Right ventricle myocardium superior (tissue), 1 donor: ENCODE measurements at regions not wholly inside any gene's neighbourhood (a gene's known extent, or its start where the extent isn't known, plus 50 kb on each side); places are given as distances from the start of the nearest gene placed in this dataset.

ENCODE experiments used
- ATAC-seq: fragments of 200-7000 bp; cut with Tn5 transposase; one replicate; pipeline ENCODE4 v1.9.1; 2020; ENCODE audit warnings: mild to moderate bottlenecking; ENCODE audit not compliant: poor library complexity
- DNase-seq: peaks from one replicate; pipeline ENCODE4 v3.0.0-alpha.2; 2020
- intact Hi-C: fragments of 100-400 bp; cut with DNase I; formaldehyde crosslinking; loops from one replicate; pipeline ENCODE4 v1.11.2; 2022
- donor health status: DM: no; HTN: yes; CAD: no; lungs with severe emphysema.

DNA sequence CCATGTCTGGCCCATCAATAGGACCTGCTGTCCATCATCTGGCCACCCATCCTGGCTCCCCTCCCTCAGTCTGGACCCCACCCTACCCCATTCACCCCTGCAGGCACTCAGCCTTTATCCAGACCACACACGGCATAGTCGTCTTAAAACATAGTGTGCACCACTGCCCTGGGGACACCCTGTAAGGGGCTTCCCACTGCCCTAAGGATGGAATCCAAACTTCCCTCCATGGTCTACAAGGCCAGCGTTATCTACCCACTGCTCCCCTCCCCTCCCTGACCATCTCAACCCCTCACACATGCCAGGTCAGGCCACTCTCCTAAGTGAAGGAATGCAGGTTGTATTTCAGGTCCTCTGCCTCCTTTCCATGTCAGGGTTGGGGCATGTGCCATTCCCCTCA is 352.7 kb upstream of the ZNF507 start:
- DNase-seq (no peak), ATAC-seq (no peak)
- intact Hi-C loops = no loop called here

- intact Hi-C loops = no loop called here
- ATAC-seq = no peak
These were observed 349.9 kb upstream of the ZNF507 start for GRCh38 chr19:31995546-31995945.

GRCh38 chr19:32010071-32010470 is 335.3 kb upstream of the ZNF507 start:
- intact Hi-C loops = no loop called here
- no peak for DNase-seq
- no peak for ATAC-seq

More at GRCh38 chr19:31995546-31995945, 349.9 kb upstream of the ZNF507 start:
- no peak for DNase-seq

- intact Hi-C loops = no loop called here
- ATAC-seq = no peak
- no peak for DNase-seq
These were observed 333.2 kb upstream of the ZNF507 start for GRCh38 chr19:32012206-32012605.

GRCh38 chr19:32012886-32013631 is 332.4 kb upstream of the ZNF507 start:
- DNase-seq (no peak), ATAC-seq (no peak)
- intact Hi-C loops = no loop called here

GRCh38 chr19:32017176-32017953 is 328.0 kb upstream of the ZNF507 start:
- intact Hi-C loops = no loop called here
- ATAC-seq = no peak
- no peak for DNase-seq

GRCh38 chr19:32018014-32018413 is 327.4 kb upstream of the ZNF507 start:
- DNase-seq = no peak
- intact Hi-C loops = no loop called here
- no peak for ATAC-seq

DNA sequence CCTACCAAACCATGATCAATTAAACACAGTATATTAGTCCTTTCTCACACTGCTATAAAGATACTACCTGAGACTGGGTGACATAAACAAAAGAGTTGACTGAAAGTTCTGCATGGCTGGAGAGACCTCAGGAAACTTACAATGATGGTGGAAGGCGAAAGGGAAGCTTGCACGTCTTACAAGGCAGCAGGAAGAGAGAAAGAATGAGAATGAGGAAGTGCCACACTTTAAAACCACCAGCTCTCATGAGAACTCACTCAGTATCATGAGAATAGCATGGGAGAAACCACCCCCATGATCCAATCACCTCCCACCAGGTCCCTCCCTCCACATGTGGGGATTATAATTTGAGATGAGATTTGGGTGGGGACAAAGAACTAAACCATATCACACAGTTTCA is 324.9 kb upstream of the ZNF507 start:
- intact Hi-C loops = no loop called here
- DNase-seq (no peak), ATAC-seq (no peak)

DNA sequence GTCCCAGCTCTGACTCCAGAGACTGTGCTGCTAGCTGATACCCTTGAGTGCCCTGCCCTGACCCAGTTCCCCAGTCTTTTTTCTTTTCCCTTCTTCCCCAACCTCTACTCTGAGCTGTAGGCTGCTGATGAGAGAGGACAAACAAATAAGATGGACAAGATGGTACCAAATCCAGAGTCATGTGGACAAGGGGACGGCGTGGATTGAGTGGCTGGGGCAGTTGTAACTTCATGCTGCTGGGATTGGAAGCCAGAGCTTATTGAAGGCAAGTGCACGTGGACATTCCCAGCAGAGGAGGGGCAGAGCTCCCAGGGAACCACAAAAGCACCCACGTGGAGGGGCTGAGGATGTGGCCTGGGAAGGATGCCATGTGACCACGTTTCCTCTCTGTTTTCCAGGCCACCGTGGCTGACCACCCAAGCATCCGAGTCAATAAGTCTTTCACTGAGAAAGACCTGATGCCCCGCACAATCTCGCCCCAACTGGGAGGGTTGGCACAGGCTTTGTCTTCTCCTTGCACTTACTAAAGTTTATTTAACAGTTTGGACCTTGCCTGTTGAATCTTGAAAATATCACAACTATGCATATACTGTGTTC is 323.3 kb upstream of the ZNF507 start:
- intact Hi-C loops = no loop called here
- ATAC-seq (no peak), DNase-seq (no peak)

- intact Hi-C loops = no loop called here
- DNase-seq (no peak), ATAC-seq (no peak)
These were observed 322.5 kb upstream of the ZNF507 start for GRCh38 chr19:32022731-32023563.

GRCh38 chr19:32023564-32023832 is 321.9 kb upstream of the ZNF507 start:
- no peak for ATAC-seq
- no peak for DNase-seq
- intact Hi-C loops = no loop called here

DNA sequence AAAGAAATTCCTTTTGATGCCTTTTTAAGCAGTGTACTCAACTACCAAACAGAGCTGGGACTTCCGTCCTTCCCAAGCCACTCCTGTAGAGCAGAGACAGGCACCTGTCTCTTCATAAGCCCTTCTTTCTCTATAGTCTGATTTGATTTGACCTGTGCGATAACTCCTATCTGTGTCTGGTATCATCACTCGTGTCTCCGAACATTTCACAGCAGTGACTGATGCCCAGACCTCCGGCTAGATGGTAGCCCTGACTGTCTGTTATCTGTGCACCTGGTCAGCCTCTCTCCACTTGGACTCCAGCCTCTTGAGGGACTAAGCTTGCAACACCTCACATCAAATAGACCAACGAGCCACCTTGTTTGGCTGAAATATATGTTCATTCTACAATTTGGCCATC is 316.2 kb upstream of the ZNF507 start:
- intact Hi-C loops = no loop called here
- ATAC-seq (no peak), DNase-seq (no peak)

- no peak for ATAC-seq
- intact Hi-C loops = no loop called here
- DNase-seq = no peak
These were observed 312.8 kb upstream of the ZNF507 start for GRCh38 chr19:32032561-32032960.

DNA sequence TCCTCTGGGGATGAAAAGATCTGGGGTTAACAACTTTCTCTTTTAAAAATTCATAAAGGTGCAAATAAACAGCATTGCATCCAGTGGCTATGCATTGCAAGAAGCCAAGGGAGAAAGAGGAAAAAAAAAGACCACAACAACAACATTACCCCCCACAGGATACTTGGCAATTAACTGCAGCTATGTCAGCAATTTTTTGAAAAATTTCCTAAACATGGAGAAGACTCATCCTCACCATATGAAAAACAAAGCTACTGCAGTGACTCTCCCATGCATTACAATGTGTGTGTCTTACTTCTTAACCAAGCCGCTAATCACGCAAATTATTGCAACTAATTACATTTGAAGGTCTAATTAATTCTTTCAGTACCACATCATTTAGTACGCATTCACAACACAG is 309.8 kb upstream of the ZNF507 start:
- intact Hi-C loops = no loop called here
- ATAC-seq = no peak
- no peak for DNase-seq

GRCh38 chr19:32038021-32038920 is 307.1 kb upstream of the ZNF507 start:
- DNase-seq (no peak), ATAC-seq (no peak)
- intact Hi-C loops = no loop called here

DNA sequence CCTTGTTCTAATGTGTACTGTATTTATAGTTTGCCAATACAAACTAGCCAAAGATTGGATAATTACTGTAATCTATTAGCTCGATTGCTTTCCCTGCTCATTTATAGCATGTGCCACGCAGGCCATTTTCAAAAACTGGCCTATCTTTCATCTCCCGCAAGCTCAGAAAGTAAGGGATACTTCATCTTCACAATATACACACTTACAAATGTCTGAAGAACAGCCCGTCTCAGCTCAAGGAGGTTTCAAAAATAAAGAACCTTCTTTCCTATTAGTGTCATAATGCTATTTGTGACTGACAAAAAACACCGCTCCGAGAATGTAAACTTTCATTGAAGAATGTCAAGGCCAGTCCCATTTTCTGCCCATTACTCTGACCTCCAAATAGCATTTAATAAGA is 306.4 kb upstream of the ZNF507 start:
- DNase-seq = no peak
- no peak for ATAC-seq
- intact Hi-C loops = no loop called here

- DNase-seq = no peak
- intact Hi-C loops = no loop called here
- ATAC-seq = no peak
These were observed 306.0 kb upstream of the ZNF507 start for GRCh38 chr19:32039440-32039839.

DNA sequence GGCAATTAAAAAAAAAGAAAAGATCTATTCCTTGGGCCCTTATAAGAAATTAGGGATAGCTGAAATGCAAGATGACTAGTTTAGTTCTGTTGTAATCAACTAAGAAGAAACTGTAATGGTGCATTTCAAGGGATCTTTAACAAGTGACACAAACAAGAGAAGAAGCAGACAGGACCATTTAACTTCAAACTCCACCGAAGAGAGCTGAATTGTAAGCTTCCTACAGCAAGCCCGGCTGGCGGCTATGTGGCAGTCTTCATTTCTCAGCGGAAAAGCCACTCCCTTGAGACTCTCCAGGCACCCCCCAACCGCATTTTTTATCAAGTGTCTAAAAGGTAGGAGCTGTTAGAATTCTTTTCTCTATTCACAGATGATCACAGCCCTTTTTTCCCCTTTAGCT is 305.2 kb upstream of the ZNF507 start:
- DNase-seq (no peak), ATAC-seq (no peak)
- intact Hi-C loops = loop anchor here (5.0 to 10.0 kb wide), 2 partner anchors 358 to 1355 kb away; no protein-coding TSS in a partner anchor
